GM12878 (cell line): ENCODE measurements at regions not wholly inside any gene's neighbourhood (a gene's known extent, or its start where the extent isn't known, plus 50 kb on each side); places are given as distances from the start of the nearest gene placed in this dataset.

Experiments used
- ATF2 ChIP-seq: IDR thresholded peaks from 2 replicates; pipeline ENCODE4 v1.6.1; 2012; ENCODE audit warnings: low read length, inconsistent platforms
- FOXM1 ChIP-seq: IDR thresholded peaks from 2 replicates; pipeline ENCODE4 v1.6.1; 2012; ENCODE audit warnings: low read depth, mild to moderate bottlenecking, inconsistent platforms, low read length, moderate library complexity
- GABPA ChIP-seq: IDR thresholded peaks from 2 replicates; pipeline ENCODE4 v1.6.1; 2014; ENCODE audit warnings: antibody characterized with exemption, low read depth, mild to moderate bottlenecking, inconsistent platforms
- POLR2A ChIP-seq: IDR thresholded peaks from 2 replicates; pipeline ENCODE4 v1.6.1; 2011; ENCODE audit warnings: low read depth, mild to moderate bottlenecking, low read length
- TBL1XR1 ChIP-seq: IDR thresholded peaks from 2 replicates; pipeline ENCODE4 v1.6.1; 2012; ENCODE audit warnings: low read depth, low read length, improper control_type of control experiment
- ZBTB11 ChIP-seq: fragments of 450-650 bp; formaldehyde crosslinking; IDR thresholded peaks from 2 replicates; pipeline ENCODE4 v1.5.0; 2022; ENCODE audit warnings: mild to moderate bottlenecking, missing genetic modification characterization
- TF ChIP-seq, protein P1 (sequence below), 3 experiments: IDR thresholded peaks in 2 of 3; conservative IDR thresholded peaks in 1 of 3; 2 replicates each; pipeline ENCODE4 v1.5.1; 2011; ENCODE audit warnings: low read depth in 3 of 3, low read length in 3 of 3, mild to moderate bottlenecking in 3 of 3, control low read depth in 2 of 3, moderate library complexity in 2 of 3, inconsistent platforms in 1 of 3, mixed read lengths in 1 of 3; ENCODE audit not compliant: control insufficient read depth in 2 of 3, insufficient read depth in 1 of 3; ENCODE audit errors: extremely low read depth in 1 of 3

GRCh38 chr15:69505956-69506556 lies 53.4 kb downstream of the RPLP1 start:
- TF ChIP-seq, protein P1, sequence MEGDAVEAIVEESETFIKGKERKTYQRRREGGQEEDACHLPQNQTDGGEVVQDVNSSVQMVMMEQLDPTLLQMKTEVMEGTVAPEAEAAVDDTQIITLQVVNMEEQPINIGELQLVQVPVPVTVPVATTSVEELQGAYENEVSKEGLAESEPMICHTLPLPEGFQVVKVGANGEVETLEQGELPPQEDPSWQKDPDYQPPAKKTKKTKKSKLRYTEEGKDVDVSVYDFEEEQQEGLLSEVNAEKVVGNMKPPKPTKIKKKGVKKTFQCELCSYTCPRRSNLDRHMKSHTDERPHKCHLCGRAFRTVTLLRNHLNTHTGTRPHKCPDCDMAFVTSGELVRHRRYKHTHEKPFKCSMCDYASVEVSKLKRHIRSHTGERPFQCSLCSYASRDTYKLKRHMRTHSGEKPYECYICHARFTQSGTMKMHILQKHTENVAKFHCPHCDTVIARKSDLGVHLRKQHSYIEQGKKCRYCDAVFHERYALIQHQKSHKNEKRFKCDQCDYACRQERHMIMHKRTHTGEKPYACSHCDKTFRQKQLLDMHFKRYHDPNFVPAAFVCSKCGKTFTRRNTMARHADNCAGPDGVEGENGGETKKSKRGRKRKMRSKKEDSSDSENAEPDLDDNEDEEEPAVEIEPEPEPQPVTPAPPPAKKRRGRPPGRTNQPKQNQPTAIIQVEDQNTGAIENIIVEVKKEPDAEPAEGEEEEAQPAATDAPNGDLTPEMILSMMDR (IDR thresholded peaks at IDR 0.05 in 2 of 3, conservative IDR thresholded peaks at IDR 0.05 in 1 of 3; ENCODE audit: control insufficient read depth in 2 of 3, extremely low read depth in 1 of 3, insufficient read depth in 1 of 3, low read depth in 3 of 3, low read length in 3 of 3), result no peak
- TF ChIP-seq POLR2A (no peak), ZBTB11 (no peak), GABPA (no peak), ATF2 (no peak), TBL1XR1 (no peak), FOXM1 (no peak)
